HEK293 (cell line): ENCODE measurements at regions not wholly inside any gene's neighbourhood (a gene's known extent, or its start where the extent isn't known, plus 50 kb on each side); places are given as distances from the start of the nearest gene placed in this dataset.
A peak's percentile ranks its signal among the peaks of the same experiment; 100 is the strongest.

ENCODE experiments used
- CTCF ChIA-PET: fragments of 350-600 bp; formaldehyde crosslinking; extraction: SDS; loops from one replicate; lab custom pipeline; 2021; ENCODE audit warnings: antibody characterized with exemption; lab: Yijun Ruan, JAX
- POLR2A ChIA-PET: fragments of 300-600 bp; formaldehyde crosslinking; extraction: SDS; loops from one replicate; lab custom pipeline; 2020; ENCODE audit warnings: antibody characterized with exemption, inconsistent platforms; lab: Yijun Ruan, JAX
- H3K27ac ChIP-seq: fragments of 200-500 bp; sonication (Bioruptor generic); 2 replicates; pipeline ENCODE4 v1.5.1; 2014; ENCODE audit warnings: low read depth, low read length, control low read depth, inconsistent platforms; ENCODE audit errors: extremely low read depth
- H3K36me3 ChIP-seq, 2 experiments: fragments of 200-500 bp in 1 of 2; sonication (Bioruptor generic) in 1 of 2; 1 replicate in 1 of 2; 2 replicates in 1 of 2; pipeline ENCODE4 v1.5.1; 2014 to 2017; ENCODE audit warnings: inconsistent platforms in 2 of 2, low read length in 2 of 2; ENCODE audit not compliant: control insufficient read depth in 2 of 2, insufficient read depth in 1 of 2
- H3K4me1 ChIP-seq: fragments of 200-500 bp; sonication (Bioruptor generic); 2 replicates; pipeline ENCODE4 v1.5.1; 2014; ENCODE audit warnings: mild to moderate bottlenecking, low read length, inconsistent platforms; ENCODE audit not compliant: control insufficient read depth, insufficient read depth
- H3K4me3 ChIP-seq: 2 replicates; pipeline ENCODE4 v1.5.1; 2011; ENCODE audit warnings: low read depth, mild to moderate bottlenecking, control low read depth, low read length, moderate library complexity
- H3K9me3 ChIP-seq: fragments of 200-500 bp; sonication (Bioruptor generic); 2 replicates; pipeline ENCODE4 v1.5.1; 2014; ENCODE audit warnings: low read depth, low read length, inconsistent platforms; ENCODE audit not compliant: control insufficient read depth, insufficient read depth
- BCL11A ChIP-seq: fragments of 450-650 bp; formaldehyde crosslinking; IDR thresholded peaks from 2 replicates; pipeline ENCODE4 v1.5.1; 2016; ENCODE audit warnings: low read depth, missing biosample characterization, missing genetic modification characterization
- FEZF1 ChIP-seq: fragments of 450-650 bp; formaldehyde crosslinking; IDR thresholded peaks from 2 replicates; pipeline ENCODE4 v1.5.1; 2016; ENCODE audit warnings: missing biosample characterization, missing genetic modification characterization
- MZF1 ChIP-seq: fragments of 450-650 bp; formaldehyde crosslinking; IDR thresholded peaks from 2 replicates; pipeline ENCODE4 v1.5.1; 2017; ENCODE audit warnings: missing biosample characterization, missing genetic modification characterization, borderline replicate concordance
- OSR2 ChIP-seq: fragments of 450-650 bp; formaldehyde crosslinking; IDR thresholded peaks from 2 replicates; pipeline ENCODE4 v1.5.1; 2016; ENCODE audit warnings: missing biosample characterization, missing genetic modification characterization
- REPIN1 ChIP-seq: fragments of 450-650 bp; formaldehyde crosslinking; IDR thresholded peaks from 2 replicates; pipeline ENCODE4 v1.5.1; 2017; ENCODE audit warnings: missing biosample characterization, missing genetic modification characterization, low read depth
- SP2 ChIP-seq: fragments of 450-650 bp; formaldehyde crosslinking; IDR thresholded peaks from 2 replicates; pipeline ENCODE4 v1.5.1; 2016; ENCODE audit warnings: missing biosample characterization, missing genetic modification characterization
- WT1 ChIP-seq: fragments of 450-650 bp; formaldehyde crosslinking; IDR thresholded peaks from 2 replicates; pipeline ENCODE4 v1.5.1; 2016; ENCODE audit warnings: missing biosample characterization, missing genetic modification characterization
- ZBTB17 ChIP-seq: fragments of 450-650 bp; formaldehyde crosslinking; IDR thresholded peaks from 2 replicates; pipeline ENCODE4 v1.5.1; 2016; ENCODE audit warnings: missing biosample characterization, missing genetic modification characterization
- ZNF433 ChIP-seq: fragments of 450-650 bp; formaldehyde crosslinking; IDR thresholded peaks from 2 replicates; pipeline ENCODE4 v1.5.1; 2016; ENCODE audit warnings: missing biosample characterization, missing genetic modification characterization, low read depth
- ZNF600 ChIP-seq: fragments of 450-650 bp; formaldehyde crosslinking; IDR thresholded peaks from 2 replicates; pipeline ENCODE4 v1.5.1; 2016; ENCODE audit warnings: missing biosample characterization, missing genetic modification characterization
- TF ChIP-seq, protein P1 (sequence below): fragments of 450-650 bp; formaldehyde crosslinking; IDR thresholded peaks from 2 replicates; pipeline ENCODE4 v1.5.1; 2017; ENCODE audit warnings: missing biosample characterization, missing genetic modification characterization
- TF ChIP-seq, protein P2 (sequence below): fragments of 450-650 bp; formaldehyde crosslinking; IDR thresholded peaks from 2 replicates; pipeline ENCODE4 v1.5.1; 2016; ENCODE audit warnings: missing biosample characterization, missing genetic modification characterization
- TF ChIP-seq, protein P3 (sequence below): fragments of 450-650 bp; formaldehyde crosslinking; IDR thresholded peaks from 2 replicates; pipeline ENCODE4 v1.5.1; 2017; ENCODE audit warnings: missing biosample characterization, missing genetic modification characterization
- TF ChIP-seq, protein P4 (sequence below): fragments of 450-650 bp; formaldehyde crosslinking; IDR thresholded peaks from 2 replicates; pipeline ENCODE4 v1.5.1; 2016; ENCODE audit warnings: missing biosample characterization, missing genetic modification characterization
- TF ChIP-seq, protein P5 (sequence below): fragments of 450-650 bp; formaldehyde crosslinking; IDR thresholded peaks from 2 replicates; pipeline ENCODE4 v1.5.1; 2016; ENCODE audit warnings: missing biosample characterization, missing genetic modification characterization
- TF ChIP-seq, protein P6 (sequence below): fragments of 450-650 bp; formaldehyde crosslinking; IDR thresholded peaks from 2 replicates; pipeline ENCODE4 v1.5.1; 2017; ENCODE audit warnings: missing biosample characterization, missing genetic modification characterization
- TF ChIP-seq, protein P7 (sequence below): fragments of 450-650 bp; formaldehyde crosslinking; IDR thresholded peaks from 2 replicates; pipeline ENCODE4 v1.5.1; 2016; ENCODE audit warnings: missing biosample characterization, missing genetic modification characterization
- TF ChIP-seq, protein P8 (sequence below): fragments of 450-650 bp; IDR thresholded peaks from 2 replicates; pipeline ENCODE4 v1.5.1; 2018; ENCODE audit warnings: missing biosample characterization, mild to moderate bottlenecking, missing genetic modification characterization
- TF ChIP-seq, protein P9 (sequence below): fragments of 450-650 bp; formaldehyde crosslinking; IDR thresholded peaks from 2 replicates; pipeline ENCODE4 v1.5.1; 2016; ENCODE audit warnings: missing biosample characterization, missing genetic modification characterization, borderline replicate concordance

DNA sequence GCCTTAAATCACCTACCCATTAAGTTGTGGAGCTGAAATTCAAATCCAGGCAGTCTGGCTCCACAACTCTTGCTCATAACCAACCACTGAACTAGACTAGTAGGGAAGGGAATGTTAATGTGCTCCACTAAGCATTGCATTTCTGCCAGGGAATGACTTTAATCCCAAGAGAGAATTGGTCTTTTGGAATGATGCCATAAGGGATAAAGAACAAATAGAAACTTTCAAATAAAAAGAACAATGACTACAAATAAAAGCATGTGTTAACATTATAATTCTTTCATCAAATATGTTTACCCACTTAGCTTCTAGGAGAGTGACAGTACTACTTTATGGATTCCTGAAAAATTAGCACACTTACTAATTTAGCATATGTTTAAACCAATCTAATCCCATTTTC lies 905.9 kb downstream of the CENPC start:
- H3K36me3 ChIP-seq: no peaks in the 10 kb centered on the region
- peak; percentile 70 for TF ChIP-seq FEZF1 (tag by site-specific recombination)
- TF ChIP-seq SP2 (tag by site-specific recombination): no peak
- TF ChIP-seq, protein P1, sequence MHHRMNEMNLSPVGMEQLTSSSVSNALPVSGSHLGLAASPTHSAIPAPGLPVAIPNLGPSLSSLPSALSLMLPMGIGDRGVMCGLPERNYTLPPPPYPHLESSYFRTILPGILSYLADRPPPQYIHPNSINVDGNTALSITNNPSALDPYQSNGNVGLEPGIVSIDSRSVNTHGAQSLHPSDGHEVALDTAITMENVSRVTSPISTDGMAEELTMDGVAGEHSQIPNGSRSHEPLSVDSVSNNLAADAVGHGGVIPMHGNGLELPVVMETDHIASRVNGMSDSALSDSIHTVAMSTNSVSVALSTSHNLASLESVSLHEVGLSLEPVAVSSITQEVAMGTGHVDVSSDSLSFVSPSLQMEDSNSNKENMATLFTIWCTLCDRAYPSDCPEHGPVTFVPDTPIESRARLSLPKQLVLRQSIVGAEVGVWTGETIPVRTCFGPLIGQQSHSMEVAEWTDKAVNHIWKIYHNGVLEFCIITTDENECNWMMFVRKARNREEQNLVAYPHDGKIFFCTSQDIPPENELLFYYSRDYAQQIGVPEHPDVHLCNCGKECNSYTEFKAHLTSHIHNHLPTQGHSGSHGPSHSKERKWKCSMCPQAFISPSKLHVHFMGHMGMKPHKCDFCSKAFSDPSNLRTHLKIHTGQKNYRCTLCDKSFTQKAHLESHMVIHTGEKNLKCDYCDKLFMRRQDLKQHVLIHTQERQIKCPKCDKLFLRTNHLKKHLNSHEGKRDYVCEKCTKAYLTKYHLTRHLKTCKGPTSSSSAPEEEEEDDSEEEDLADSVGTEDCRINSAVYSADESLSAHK (tag by site-specific recombination): peak; percentile 26; the same call in 1 of the 2 replicates
- no peak for TF ChIP-seq REPIN1 (tag by site-specific recombination)
- peak; percentile 32; the same call in 1 of the 2 replicates for TF ChIP-seq MZF1 (tag by site-specific recombination)
- TF ChIP-seq, protein P2, sequence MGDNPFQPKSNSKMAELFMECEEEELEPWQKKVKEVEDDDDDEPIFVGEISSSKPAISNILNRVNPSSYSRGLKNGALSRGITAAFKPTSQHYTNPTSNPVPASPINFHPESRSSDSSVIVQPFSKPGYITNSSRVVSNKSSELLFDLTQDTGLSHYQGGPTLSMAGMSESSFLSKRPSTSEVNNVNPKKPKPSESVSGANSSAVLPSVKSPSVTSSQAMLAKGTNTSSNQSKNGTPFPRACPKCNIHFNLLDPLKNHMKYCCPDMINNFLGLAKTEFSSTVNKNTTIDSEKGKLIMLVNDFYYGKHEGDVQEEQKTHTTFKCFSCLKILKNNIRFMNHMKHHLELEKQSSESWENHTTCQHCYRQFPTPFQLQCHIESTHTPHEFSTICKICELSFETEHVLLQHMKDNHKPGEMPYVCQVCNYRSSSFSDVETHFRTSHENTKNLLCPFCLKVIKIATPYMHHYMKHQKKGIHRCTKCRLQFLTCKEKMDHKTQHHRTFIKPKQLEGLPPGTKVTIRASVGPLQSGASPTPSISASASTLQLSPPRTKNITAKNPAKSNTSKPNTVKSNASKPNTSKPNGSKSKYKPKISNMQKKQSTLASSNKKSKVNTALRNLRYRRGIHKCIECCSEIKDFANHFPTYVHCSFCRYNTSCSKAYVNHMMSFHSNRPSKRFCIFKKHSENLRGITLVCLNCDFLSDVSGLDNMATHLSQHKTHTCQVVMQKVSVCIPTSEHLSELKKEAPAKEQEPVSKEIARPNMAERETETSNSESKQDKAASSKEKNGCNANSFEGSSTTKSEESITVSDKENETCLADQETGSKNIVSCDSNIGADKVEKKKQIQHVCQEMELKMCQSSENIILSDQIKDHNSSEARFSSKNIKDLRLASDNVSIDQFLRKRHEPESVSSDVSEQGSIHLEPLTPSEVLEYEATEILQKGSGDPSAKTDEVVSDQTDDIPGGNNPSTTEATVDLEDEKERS (tag by site-specific recombination): no peak
- TF ChIP-seq ZNF600 (tag by site-specific recombination): no peak
- TF ChIP-seq OSR2 (tag by site-specific recombination): peak; percentile 24; the same call in 1 of the 2 replicates
- TF ChIP-seq, protein P3, sequence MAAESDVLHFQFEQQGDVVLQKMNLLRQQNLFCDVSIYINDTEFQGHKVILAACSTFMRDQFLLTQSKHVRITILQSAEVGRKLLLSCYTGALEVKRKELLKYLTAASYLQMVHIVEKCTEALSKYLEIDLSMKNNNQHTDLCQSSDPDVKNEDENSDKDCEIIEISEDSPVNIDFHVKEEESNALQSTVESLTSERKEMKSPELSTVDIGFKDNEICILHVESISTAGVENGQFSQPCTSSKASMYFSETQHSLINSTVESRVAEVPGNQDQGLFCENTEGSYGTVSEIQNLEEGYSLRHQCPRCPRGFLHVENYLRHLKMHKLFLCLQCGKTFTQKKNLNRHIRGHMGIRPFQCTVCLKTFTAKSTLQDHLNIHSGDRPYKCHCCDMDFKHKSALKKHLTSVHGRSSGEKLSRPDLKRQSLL (tag by site-specific recombination): peak; percentile 43; the same call in 1 of the 2 replicates
- peak; percentile 25; the same call in 1 of the 2 replicates for TF ChIP-seq ZBTB17 (tag by site-specific recombination)
- 0 out of 2 replicates have a peak, but pooled peaks have one; percentile 20 for TF ChIP-seq BCL11A (tag by site-specific recombination)
- TF ChIP-seq, protein P4, sequence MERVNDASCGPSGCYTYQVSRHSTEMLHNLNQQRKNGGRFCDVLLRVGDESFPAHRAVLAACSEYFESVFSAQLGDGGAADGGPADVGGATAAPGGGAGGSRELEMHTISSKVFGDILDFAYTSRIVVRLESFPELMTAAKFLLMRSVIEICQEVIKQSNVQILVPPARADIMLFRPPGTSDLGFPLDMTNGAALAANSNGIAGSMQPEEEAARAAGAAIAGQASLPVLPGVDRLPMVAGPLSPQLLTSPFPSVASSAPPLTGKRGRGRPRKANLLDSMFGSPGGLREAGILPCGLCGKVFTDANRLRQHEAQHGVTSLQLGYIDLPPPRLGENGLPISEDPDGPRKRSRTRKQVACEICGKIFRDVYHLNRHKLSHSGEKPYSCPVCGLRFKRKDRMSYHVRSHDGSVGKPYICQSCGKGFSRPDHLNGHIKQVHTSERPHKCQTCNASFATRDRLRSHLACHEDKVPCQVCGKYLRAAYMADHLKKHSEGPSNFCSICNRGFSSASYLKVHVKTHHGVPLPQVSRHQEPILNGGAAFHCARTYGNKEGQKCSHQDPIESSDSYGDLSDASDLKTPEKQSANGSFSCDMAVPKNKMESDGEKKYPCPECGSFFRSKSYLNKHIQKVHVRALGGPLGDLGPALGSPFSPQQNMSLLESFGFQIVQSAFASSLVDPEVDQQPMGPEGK (tag by site-specific recombination): no peak
- TF ChIP-seq, protein P5, sequence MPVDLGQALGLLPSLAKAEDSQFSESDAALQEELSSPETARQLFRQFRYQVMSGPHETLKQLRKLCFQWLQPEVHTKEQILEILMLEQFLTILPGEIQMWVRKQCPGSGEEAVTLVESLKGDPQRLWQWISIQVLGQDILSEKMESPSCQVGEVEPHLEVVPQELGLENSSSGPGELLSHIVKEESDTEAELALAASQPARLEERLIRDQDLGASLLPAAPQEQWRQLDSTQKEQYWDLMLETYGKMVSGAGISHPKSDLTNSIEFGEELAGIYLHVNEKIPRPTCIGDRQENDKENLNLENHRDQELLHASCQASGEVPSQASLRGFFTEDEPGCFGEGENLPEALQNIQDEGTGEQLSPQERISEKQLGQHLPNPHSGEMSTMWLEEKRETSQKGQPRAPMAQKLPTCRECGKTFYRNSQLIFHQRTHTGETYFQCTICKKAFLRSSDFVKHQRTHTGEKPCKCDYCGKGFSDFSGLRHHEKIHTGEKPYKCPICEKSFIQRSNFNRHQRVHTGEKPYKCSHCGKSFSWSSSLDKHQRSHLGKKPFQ (tag by site-specific recombination): no peak
- TF ChIP-seq WT1 (tag by site-specific recombination): peak; percentile 55; the same call in 1 of the 2 replicates
- TF ChIP-seq, protein P6, sequence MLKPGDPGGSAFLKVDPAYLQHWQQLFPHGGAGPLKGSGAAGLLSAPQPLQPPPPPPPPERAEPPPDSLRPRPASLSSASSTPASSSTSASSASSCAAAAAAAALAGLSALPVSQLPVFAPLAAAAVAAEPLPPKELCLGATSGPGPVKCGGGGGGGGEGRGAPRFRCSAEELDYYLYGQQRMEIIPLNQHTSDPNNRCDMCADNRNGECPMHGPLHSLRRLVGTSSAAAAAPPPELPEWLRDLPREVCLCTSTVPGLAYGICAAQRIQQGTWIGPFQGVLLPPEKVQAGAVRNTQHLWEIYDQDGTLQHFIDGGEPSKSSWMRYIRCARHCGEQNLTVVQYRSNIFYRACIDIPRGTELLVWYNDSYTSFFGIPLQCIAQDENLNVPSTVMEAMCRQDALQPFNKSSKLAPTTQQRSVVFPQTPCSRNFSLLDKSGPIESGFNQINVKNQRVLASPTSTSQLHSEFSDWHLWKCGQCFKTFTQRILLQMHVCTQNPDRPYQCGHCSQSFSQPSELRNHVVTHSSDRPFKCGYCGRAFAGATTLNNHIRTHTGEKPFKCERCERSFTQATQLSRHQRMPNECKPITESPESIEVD (tag by site-specific recombination): peak; percentile 56; the same call in 1 of the 2 replicates
- TF ChIP-seq, protein P7, sequence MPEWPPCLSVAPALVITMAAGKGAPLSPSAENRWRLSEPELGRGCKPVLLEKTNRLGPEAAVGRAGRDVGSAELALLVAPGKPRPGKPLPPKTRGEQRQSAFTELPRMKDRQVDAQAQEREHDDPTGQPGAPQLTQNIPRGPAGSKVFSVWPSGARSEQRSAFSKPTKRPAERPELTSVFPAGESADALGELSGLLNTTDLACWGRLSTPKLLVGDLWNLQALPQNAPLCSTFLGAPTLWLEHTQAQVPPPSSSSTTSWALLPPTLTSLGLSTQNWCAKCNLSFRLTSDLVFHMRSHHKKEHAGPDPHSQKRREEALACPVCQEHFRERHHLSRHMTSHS: no peak
- TF ChIP-seq, protein P8, sequence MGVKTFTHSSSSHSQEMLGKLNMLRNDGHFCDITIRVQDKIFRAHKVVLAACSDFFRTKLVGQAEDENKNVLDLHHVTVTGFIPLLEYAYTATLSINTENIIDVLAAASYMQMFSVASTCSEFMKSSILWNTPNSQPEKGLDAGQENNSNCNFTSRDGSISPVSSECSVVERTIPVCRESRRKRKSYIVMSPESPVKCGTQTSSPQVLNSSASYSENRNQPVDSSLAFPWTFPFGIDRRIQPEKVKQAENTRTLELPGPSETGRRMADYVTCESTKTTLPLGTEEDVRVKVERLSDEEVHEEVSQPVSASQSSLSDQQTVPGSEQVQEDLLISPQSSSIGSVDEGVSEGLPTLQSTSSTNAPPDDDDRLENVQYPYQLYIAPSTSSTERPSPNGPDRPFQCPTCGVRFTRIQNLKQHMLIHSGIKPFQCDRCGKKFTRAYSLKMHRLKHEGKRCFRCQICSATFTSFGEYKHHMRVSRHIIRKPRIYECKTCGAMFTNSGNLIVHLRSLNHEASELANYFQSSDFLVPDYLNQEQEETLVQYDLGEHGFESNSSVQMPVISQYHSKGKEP: peak; percentile 84
- no peak for TF ChIP-seq ZNF433 (tag by site-specific recombination)
- TF ChIP-seq, protein P9, sequence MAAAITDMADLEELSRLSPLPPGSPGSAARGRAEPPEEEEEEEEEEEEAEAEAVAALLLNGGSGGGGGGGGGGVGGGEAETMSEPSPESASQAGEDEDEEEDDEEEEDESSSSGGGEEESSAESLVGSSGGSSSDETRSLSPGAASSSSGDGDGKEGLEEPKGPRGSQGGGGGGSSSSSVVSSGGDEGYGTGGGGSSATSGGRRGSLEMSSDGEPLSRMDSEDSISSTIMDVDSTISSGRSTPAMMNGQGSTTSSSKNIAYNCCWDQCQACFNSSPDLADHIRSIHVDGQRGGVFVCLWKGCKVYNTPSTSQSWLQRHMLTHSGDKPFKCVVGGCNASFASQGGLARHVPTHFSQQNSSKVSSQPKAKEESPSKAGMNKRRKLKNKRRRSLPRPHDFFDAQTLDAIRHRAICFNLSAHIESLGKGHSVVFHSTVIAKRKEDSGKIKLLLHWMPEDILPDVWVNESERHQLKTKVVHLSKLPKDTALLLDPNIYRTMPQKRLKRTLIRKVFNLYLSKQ: no peak
- TF ChIP-seq, all 188 proteins: peak for 10
- H3K4me3 ChIP-seq: no peak overlapping the region
- CTCF ChIA-PET: interaction anchor here (0.7 kb wide), 1 partner anchor 702 kb away, joined by 4 read pairs; no protein-coding TSS in a partner anchor
- no peak overlapping the region for H3K27ac ChIP-seq
- no peaks in the 10 kb centered on the region; the same call in 1 of the 2 replicates for H3K4me1 ChIP-seq
- POLR2A ChIA-PET: no interaction called here
- no peaks in the 10 kb centered on the region for H3K9me3 ChIP-seq
